ENCODE measurements at regions not wholly inside any gene's neighbourhood (a gene's known extent, or its start where the extent isn't known, plus 50 kb on each side); places are given as distances from the start of the nearest gene placed in this dataset.

DNA sequence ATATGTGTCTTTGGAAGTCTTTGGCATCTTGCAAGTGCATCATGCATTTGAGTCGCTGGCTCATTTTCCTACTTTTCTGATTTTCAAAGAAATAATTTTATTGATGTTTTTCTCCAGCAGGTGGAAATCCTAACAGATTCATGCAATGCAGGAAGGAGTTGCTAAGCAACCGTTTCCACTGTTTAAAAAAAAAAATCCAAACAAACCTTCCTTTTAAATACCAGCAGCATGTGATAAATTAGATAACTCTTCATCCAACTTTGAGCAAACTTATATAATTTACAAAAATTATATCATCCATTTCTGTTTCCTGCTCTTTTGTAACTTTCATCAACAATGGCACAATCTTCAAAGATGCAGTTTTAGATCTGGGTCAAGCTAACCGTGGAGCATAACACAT, 364.1 kb downstream of the MFSD1 start:
- H3K27me3 Mint-ChIP-seq, result peaks cover 1% of the 10 kb centered on the region
- H3K9me3 Mint-ChIP-seq, result no peaks in the 10 kb centered on the region
- no peak overlapping the region for H3K4me3 Mint-ChIP-seq
- intact Hi-C loops (cut with micrococcal nuclease), result no loop called here
- H3K4me1 Mint-ChIP-seq (ENCODE audit: low read depth), result no peaks in the 10 kb centered on the region
- H3K36me3 Mint-ChIP-seq (ENCODE audit: low read depth), result no peaks in the 10 kb centered on the region
- H3K27ac Mint-ChIP-seq, result no peak overlapping the region

DNA sequence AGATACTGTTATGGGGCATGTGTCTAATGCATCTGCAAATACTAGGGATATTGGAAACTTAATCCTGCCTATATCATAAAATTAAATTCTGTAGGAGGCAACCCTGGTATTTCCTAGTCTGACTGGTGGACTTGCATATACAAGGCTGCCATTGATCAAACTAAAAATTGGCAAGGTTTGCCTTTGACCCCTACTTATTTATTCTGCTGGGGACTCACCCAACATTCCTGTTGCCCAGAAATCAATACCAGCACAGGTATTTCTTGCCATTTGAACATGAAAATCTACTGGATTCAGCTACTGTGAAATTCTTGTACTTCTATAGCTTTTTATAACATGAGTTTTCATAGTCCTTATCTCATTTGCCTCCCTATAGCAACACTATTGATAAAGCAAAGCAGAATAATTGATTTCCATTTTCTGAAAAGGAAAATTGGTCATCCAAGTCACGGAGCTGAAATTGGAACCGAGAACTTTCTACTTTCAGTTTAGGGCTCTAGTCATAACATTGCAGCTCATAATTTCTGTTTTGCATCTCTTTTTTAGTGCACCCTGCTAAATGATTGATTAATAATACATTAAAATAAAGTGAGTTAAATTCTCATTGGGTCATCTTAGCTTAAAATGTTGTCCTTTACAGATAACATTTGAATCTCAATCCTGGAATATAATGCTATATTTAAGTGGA, 365.2 kb downstream of the MFSD1 start:
- Mint-ChIP-seq H3K36me3 (ENCODE audit: low read depth) (no peaks in the 10 kb centered on the region), H3K27me3 (peaks cover 1% of the 10 kb centered on the region), H3K4me1 (ENCODE audit: low read depth) (no peaks in the 10 kb centered on the region), H3K4me3 (no peak overlapping the region), H3K27ac (no peak overlapping the region), H3K9me3 (no peaks in the 10 kb centered on the region)
- intact Hi-C loops (cut with micrococcal nuclease), result no loop called here

DNA sequence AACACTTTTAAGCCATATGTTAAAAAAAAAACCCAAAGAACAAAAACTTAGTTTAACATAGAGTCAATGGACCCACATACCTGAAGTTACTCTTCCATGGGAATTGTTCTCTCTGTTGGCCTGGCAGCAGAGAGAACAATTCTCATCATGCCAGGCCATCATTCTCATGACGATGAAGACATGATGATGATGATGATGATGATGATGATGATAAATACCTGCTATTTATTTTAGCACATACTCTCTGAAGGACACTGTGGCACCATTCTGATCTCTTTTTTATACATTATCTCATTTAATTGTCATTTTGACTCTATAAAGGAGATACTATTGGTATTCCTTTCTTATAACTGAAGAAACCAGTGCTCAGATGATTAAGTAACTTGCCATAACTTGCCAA, 366.9 kb downstream of the MFSD1 start:
- intact Hi-C loops (cut with micrococcal nuclease), result no loop called here
- Mint-ChIP-seq H3K27ac (no peak overlapping the region), H3K27me3 (peaks cover 1% of the 10 kb centered on the region), H3K36me3 (ENCODE audit: low read depth) (no peaks in the 10 kb centered on the region), H3K9me3 (no peaks in the 10 kb centered on the region), H3K4me3 (no peak overlapping the region), H3K4me1 (ENCODE audit: low read depth) (no peaks in the 10 kb centered on the region)

DNA sequence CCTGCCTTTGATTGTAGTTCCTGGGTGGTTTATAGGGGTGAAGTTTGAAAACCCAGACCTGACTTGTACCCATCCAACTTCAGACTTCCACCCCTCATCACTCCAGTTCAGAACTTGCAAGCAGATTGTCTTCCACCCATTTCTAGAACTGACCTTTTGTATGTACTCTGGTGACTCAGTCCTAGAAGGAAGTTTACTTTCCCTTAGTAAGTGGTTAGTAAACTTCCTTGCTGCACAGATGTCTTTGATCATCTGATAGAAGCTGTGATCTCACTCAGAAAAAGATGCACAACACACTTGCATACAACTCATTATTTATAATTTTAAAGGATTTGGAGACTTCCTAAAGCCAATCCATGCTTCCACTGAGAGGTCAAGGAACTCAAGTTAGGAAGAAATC, 368.0 kb downstream of the MFSD1 start:
- no peaks in the 10 kb centered on the region for H3K4me1 Mint-ChIP-seq (ENCODE audit: low read depth)
- no peak overlapping the region for H3K27ac Mint-ChIP-seq

DNA sequence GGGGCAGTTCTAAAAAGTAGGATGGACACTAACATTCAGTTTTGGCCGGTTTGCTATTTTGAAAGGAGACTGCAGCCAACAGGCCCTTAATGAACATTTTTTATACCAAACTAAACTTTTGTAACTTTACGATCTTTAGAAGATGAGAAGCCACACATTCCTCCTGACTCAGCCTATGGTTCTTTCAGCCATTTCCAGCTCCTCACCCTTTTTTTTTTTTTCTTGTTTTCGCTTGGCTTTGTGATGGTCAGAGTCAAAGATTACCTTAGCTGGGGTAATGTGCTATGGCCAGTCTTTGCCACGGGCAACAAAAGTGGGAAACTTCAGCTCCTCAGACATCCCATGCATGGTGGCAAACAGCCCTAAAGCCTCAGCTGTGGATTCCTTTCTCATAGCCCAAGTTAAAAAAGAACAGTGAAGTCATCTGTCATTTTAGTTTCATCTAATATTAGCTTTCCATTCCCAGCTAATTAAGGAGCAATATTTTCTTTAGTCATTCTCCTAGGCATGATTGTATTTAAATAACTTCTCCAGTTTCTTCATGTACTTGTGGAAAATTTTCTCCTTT, 368.7 kb downstream of the MFSD1 start:
- intact Hi-C loops (cut with micrococcal nuclease), result no loop called here
- H3K9me3 Mint-ChIP-seq, result no peaks in the 10 kb centered on the region
- no peaks in the 10 kb centered on the region for H3K36me3 Mint-ChIP-seq (ENCODE audit: low read depth)
- H3K27me3 Mint-ChIP-seq, result peaks cover 1% of the 10 kb centered on the region
- no peak overlapping the region for H3K27ac Mint-ChIP-seq
- H3K4me3 Mint-ChIP-seq, result no peak overlapping the region
- no peaks in the 10 kb centered on the region for H3K4me1 Mint-ChIP-seq (ENCODE audit: low read depth)

More for the DNA sequence above, 368.0 kb downstream of the MFSD1 start:
- Mint-ChIP-seq H3K27me3 (peaks cover 1% of the 10 kb centered on the region), H3K4me3 (no peak overlapping the region), H3K36me3 (ENCODE audit: low read depth) (no peaks in the 10 kb centered on the region), H3K9me3 (no peaks in the 10 kb centered on the region)
- intact Hi-C loops (cut with micrococcal nuclease), result no loop called here

DNA sequence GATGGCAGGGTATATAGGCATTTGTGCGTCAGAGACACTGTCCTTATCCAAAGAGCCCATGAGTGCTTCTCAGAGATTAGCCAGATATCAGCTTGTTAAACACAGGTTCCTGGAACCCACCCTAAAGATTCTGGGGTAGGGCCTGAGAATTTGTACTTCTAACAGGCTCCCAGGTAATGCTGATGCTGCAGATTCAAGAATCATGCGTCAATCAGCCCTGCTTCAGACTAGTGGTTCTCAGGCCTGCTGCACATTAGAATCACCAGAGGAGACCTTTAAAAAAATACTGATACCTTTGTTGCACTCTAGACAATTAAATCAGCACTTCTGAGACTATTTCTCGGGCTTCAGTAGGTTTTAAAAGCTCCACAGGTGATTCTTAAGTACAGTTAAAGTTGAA, 369.5 kb downstream of the MFSD1 start:
- Mint-ChIP-seq H3K4me1 (ENCODE audit: low read depth) (no peaks in the 10 kb centered on the region), H3K27ac (no peak overlapping the region), H3K36me3 (ENCODE audit: low read depth) (no peaks in the 10 kb centered on the region), H3K27me3 (peaks cover 1% of the 10 kb centered on the region), H3K4me3 (no peak overlapping the region), H3K9me3 (no peaks in the 10 kb centered on the region)
- intact Hi-C loops (cut with micrococcal nuclease), result no loop called here

DNA sequence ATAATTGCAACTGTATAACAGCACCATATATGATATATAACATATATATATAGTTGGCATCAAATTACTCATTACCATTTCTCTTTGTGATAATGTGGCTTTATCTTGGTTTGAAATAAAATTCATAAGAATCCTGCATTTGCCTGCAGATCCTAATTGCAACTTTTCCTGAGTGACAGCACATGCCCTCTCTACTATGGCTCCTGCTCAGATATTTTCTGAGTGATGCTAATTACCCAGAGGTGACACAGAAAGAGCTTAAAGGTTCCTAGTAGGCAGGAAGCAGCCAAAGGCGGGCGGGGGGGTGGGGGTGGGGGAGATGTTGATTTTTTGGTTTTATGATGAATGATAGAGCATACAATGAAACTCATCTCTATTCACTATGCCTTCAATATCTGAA, 370.6 kb downstream of the MFSD1 start:
- intact Hi-C loops (cut with micrococcal nuclease), result no loop called here
- Mint-ChIP-seq H3K27me3 (peaks cover 1% of the 10 kb centered on the region), H3K4me1 (ENCODE audit: low read depth) (no peaks in the 10 kb centered on the region), H3K27ac (no peak overlapping the region), H3K9me3 (no peaks in the 10 kb centered on the region), H3K36me3 (ENCODE audit: low read depth) (no peaks in the 10 kb centered on the region), H3K4me3 (no peak overlapping the region)

DNA sequence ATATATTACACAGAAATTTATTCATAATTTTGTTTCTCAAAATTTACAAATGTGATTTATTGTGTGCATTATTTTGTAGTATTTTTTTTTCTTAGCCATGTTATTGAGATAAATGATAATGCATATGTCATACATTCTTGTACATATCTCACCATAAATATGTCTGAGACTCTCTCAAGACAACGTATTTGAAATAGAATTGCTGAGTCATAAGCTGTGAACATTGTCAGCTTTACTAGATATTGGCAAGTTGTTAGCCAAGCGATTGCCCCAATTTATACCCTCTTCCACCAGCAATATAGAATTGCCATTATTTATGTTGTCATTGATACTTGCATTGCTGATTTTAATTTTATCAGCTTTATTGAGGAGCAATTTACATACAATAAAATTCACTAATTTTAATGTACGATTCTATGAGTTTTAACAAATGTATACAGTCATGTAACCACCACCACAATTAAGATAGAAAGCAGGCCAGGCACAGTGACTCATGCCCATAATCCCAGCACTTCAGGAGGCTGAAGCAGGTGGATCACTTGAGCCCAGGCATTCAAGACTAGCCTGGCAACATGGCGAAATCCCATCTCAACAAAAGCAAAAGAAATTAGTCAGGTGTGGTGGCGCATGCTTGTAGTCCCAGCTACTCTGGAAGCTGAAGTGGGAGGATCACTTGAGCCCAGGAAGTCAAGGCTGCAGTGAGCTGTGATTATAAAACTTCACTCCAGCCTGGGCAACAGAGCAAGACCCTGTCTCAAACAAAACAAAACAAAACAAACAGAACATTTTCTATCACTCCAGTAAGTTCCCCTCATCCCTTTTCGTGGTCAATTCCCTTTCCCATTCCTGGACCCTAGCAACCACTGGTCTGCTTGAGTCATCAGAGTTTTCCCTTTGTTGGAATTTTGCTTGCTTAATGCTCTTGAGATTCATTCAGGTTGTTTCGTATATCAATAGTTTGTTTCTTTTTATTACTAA, 373.1 kb downstream of the MFSD1 start:
- Mint-ChIP-seq H3K4me1 (ENCODE audit: low read depth) (no peaks in the 10 kb centered on the region), H3K4me3 (no peak overlapping the region), H3K9me3 (no peaks in the 10 kb centered on the region), H3K27me3 (peaks cover 1% of the 10 kb centered on the region), H3K27ac (no peak overlapping the region), H3K36me3 (ENCODE audit: low read depth) (no peaks in the 10 kb centered on the region)
- intact Hi-C loops (cut with micrococcal nuclease), result no loop called here

DNA sequence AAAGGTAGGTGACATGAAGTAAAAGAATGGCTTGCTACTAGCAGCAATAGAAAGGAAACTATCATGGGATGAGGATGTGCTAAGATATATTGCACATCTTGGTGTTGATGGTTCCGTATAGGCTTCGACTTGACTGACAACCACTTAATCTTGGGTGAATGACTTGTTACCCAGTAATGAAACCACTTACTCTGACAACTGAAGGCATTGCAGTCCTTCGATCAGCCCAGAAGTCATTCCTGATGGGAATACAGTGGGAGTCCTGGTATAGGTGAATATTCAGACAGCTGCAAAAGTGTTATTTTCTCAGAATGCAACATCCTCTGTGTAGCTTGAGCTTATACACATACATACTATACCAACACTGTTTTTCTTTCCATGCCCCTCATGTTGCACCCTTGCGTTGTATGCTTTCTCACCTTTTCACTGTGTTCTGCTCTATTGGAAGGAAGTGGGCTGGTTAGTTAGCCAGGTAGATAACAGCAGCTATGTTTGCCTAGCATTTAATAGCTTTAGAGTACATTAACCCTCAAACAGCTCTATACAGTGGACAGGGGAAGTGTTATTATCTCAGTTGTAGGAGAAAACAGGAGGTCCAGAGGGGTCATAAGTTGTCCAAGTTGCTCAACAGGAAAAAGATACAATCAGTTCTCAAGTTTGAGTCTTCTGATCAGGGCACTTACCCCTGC, 376.5 kb downstream of the MFSD1 start:
- H3K27me3 Mint-ChIP-seq, result peaks cover 2% of the 10 kb centered on the region
- no peaks in the 10 kb centered on the region for H3K36me3 Mint-ChIP-seq (ENCODE audit: low read depth)
- H3K4me3 Mint-ChIP-seq, result no peak overlapping the region
- intact Hi-C loops (cut with micrococcal nuclease), result no loop called here
- no peak overlapping the region for H3K27ac Mint-ChIP-seq
- no peaks in the 10 kb centered on the region for H3K4me1 Mint-ChIP-seq (ENCODE audit: low read depth)
- H3K9me3 Mint-ChIP-seq, result peaks cover 19% of the 10 kb centered on the region

DNA sequence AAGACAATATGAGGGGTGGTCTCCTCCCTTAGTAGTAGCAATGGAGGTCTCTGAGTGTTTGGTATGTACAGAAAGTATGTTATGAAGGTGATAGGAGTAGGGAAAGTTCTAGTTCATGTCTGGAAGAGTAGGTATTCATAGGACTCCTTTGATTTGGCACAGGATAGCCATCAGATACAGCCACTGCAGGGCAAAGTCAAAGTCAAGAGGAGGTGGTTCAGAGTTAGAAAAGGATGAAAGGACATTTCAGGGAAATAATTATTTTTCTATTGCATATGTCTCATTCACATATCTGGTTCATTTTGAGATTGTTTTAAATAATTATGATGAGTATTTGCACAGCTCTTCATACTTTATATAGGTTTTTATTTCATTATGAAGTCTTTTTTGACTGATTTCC, 381.1 kb downstream of the MFSD1 start:
- H3K9me3 Mint-ChIP-seq, result peaks cover 31% of the 10 kb centered on the region
- H3K4me3 Mint-ChIP-seq, result no peak overlapping the region
- H3K27ac Mint-ChIP-seq, result no peak overlapping the region
- intact Hi-C loops (cut with micrococcal nuclease), result no loop called here
- H3K36me3 Mint-ChIP-seq (ENCODE audit: low read depth), result no peaks in the 10 kb centered on the region
- peaks cover 2% of the 10 kb centered on the region for H3K27me3 Mint-ChIP-seq
- peaks cover 8% of the 10 kb centered on the region for H3K4me1 Mint-ChIP-seq (ENCODE audit: low read depth)

DNA sequence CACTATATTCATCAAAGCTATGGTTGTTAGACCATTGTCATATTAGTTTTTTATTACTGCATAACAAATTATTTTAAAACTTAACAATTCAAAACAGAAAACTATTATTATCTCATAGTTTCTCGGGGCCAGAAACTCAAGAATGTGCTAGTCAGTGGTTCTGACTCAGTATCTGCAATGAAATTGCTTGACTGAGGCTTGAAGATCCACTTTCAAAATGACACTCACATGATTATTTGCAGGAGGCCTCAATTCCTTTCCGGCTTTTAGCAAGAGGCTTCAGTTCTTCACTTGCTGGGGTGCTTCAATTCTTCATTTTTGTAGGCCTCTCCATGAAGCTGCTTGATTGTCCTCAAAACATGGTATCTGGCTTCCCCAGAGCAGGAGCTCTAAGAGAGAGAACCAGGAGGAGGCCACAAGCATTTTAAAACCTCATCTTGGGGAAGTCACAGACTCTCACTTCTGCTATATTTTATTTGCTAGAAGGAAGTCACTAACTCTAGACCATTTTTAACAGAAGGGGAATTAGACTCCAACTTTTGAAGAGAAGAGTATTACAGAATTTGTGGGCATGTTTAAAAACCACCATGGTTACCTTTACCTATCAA, 383.7 kb downstream of the MFSD1 start:
- no peak overlapping the region for H3K4me3 Mint-ChIP-seq
- intact Hi-C loops (cut with micrococcal nuclease), result no loop called here
- no peak overlapping the region for H3K27ac Mint-ChIP-seq
- peaks cover 31% of the 10 kb centered on the region for H3K9me3 Mint-ChIP-seq
- H3K36me3 Mint-ChIP-seq (ENCODE audit: low read depth), result no peaks in the 10 kb centered on the region
- H3K4me1 Mint-ChIP-seq (ENCODE audit: low read depth), result peaks cover 8% of the 10 kb centered on the region
- peaks cover 6% of the 10 kb centered on the region for H3K27me3 Mint-ChIP-seq

DNA sequence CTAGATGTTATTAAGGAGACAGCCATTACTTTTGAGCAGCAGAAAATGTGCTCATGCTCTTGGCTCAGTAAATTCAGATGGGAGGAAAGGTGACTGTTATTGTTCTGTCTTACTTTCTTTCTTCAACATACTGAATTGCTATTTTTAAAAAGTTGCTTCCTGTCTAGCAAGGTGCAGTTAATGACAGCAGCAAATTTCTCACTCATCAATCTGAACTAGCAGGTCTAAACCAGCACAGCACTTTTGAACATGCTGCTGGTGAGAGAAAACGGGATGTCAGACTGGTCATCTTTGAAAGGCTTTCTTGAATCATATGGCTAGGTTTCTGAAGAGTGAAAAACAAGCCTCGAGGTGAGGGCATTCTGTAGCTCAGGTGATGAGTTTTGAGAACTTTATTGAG, 384.7 kb downstream of the MFSD1 start:
- intact Hi-C loops (cut with micrococcal nuclease), result no loop called here
- H3K27ac Mint-ChIP-seq, result no peak overlapping the region
- H3K27me3 Mint-ChIP-seq, result peaks cover 4% of the 10 kb centered on the region

DNA sequence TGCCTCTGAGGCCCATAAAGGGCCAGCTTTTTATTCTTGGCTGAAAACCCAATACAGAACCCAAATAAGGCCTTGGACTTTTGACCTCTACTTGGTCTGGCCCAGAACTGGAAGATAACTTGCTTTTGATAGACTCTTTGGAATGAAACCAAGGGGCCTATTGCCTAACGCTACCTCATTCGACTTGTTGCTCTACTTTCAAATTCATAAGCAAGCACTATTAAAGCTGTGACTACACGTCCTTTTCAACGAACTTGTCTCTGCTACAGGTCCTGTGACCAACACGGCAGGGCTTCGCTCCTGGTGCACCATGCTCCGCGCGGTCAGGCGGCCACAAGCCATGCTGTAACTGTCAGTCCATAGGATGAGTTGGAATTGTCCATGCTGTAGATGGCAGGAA, 385.4 kb downstream of the MFSD1 start:
- Mint-ChIP-seq H3K36me3 (ENCODE audit: low read depth) (no peaks in the 10 kb centered on the region), H3K27me3 (peaks cover 4% of the 10 kb centered on the region), H3K9me3 (peaks cover 19% of the 10 kb centered on the region), H3K4me3 (no peak overlapping the region), H3K27ac (no peak overlapping the region), H3K4me1 (ENCODE audit: low read depth) (peaks cover 8% of the 10 kb centered on the region)
- intact Hi-C loops (cut with micrococcal nuclease), result no loop called here

More for the DNA sequence above, 384.7 kb downstream of the MFSD1 start:
- Mint-ChIP-seq H3K4me1 (ENCODE audit: low read depth) (peaks cover 8% of the 10 kb centered on the region), H3K9me3 (peaks cover 22% of the 10 kb centered on the region), H3K4me3 (no peak overlapping the region), H3K36me3 (ENCODE audit: low read depth) (no peaks in the 10 kb centered on the region)

All from dendritic cell treated with granulocyte-macrophage colony-stimulating factor and Interleukin-4, amounts not matched to agents 40 ng/mL and 50 ng/mL, for 4 days (primary cell).